Astrocyte of the cerebellum (primary cell): ENCODE measurements at regions not wholly inside any gene's neighbourhood (a gene's known extent, or its start where the extent isn't known, plus 50 kb on each side); places are given as distances from the start of the nearest gene placed in this dataset.
A peak's percentile ranks its signal among the peaks of the same experiment; 100 is the strongest.

Experiments
- DNase-seq: peaks from one replicate; pipeline ENCODE4 v3.0.0-alpha.2; 2011; ENCODE audit warnings: low read depth
- H3K4me3 ChIP-seq: 2 replicates; pipeline ENCODE4 v1.5.1; 2011; ENCODE audit warnings: mild to moderate bottlenecking, low read depth, low read length, moderate library complexity
- in situ Hi-C: cut with HindIII; loops from 2 replicates; pipeline ENCODE4 v1.10.0; 2017; ENCODE audit warnings: low sequenced_read_pairs
- TF ChIP-seq, protein P1 (sequence below): IDR thresholded peaks from 2 replicates; pipeline ENCODE4 v1.5.1; 2012; ENCODE audit warnings: low read length, low read depth, moderate library complexity, mild to moderate bottlenecking; ENCODE audit errors: missing control alignments

DNA sequence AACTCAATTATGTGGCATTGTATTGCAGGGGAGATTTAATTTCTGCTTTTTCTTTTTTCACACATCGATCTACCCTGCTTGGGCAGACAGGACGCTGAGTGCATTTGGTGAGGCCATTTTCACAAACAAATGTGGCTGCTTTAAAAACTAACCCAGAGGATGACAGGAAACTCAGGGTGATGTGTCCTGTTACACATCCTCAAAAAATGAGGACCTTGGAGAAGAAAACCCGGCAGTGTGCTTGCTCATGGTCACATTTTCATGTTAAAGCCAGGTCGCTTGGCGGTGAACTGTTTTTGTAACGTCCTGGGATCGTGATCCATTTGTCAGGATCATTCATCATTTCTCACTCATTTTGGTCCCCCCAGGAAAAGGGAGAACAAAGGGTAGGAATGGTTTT is 478.3 kb upstream of the ADAMTS16 start:
- TF ChIP-seq, protein P1, sequence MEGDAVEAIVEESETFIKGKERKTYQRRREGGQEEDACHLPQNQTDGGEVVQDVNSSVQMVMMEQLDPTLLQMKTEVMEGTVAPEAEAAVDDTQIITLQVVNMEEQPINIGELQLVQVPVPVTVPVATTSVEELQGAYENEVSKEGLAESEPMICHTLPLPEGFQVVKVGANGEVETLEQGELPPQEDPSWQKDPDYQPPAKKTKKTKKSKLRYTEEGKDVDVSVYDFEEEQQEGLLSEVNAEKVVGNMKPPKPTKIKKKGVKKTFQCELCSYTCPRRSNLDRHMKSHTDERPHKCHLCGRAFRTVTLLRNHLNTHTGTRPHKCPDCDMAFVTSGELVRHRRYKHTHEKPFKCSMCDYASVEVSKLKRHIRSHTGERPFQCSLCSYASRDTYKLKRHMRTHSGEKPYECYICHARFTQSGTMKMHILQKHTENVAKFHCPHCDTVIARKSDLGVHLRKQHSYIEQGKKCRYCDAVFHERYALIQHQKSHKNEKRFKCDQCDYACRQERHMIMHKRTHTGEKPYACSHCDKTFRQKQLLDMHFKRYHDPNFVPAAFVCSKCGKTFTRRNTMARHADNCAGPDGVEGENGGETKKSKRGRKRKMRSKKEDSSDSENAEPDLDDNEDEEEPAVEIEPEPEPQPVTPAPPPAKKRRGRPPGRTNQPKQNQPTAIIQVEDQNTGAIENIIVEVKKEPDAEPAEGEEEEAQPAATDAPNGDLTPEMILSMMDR, result no peak
- in situ Hi-C loops, result no loop called here
- no peak overlapping the region for H3K4me3 ChIP-seq
- DNase-seq, result no peak

DNA sequence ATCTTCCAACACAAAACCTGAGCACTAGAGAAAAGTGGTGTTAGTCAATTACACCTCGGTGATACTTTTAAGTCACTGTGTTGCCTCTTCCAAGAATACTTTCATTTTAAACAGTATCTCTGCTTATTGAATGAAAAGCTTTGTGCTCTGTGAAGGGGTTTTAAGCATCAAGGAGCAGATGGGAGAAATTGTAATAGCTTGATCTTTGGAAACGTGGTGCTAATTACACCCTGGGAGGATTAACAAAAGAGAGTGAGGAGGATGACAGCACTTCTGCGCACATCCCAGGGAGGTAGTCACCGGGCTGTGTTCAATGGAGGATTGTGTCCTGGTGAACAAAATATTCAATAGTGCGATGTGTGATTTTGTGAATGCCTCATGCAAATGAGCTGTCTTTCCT is 477.4 kb upstream of the ADAMTS16 start:
- TF ChIP-seq, protein P1, result no peak
- H3K4me3 ChIP-seq, result no peak overlapping the region
- no peak for DNase-seq
- in situ Hi-C loops, result no loop called here

DNA sequence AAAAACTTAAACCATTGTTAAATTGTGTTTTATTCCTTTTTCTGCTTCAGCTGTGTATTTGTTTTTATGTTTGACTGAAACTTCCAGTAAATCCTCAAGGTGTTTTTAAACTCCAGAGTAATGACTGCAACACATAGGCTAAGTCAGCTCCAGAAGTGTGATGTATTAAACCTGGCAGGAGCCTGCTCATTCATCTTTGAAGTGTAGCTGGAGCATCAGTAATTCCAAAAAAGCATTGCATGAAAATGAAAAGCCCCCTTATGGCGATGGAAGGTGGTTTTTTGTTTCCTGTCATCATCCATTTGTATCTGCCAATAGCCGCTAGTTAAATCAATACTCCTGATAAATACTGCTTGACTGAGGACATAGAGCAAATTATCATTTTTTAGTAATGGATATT is 474.2 kb upstream of the ADAMTS16 start:
- TF ChIP-seq, protein P1, result no peak
- DNase-seq, result no peak
- H3K4me3 ChIP-seq, result no peak overlapping the region
- in situ Hi-C loops, result no loop called here

DNA sequence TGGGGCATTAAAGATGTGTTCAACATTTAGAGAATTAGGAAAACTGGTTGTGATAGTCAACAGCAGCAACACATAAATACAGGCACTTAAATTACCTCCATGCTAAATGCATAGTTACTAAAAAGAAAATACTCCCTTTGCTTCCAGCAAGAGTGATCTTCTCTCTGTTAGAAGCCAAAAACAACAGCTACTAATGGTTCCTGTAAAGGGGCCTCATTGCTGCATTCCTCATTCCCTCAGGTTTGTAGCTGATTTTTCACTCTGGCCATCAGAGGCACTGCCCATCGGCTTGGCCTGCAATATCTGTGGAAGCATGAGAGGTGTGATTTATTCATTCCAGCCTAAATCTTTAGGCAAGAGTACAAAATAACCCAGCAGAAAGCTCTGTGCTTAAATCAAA is 466.0 kb upstream of the ADAMTS16 start:
- in situ Hi-C loops, result no loop called here
- no peak overlapping the region for H3K4me3 ChIP-seq
- TF ChIP-seq, protein P1, result no peak
- DNase-seq, result peak; percentile 28

DNA sequence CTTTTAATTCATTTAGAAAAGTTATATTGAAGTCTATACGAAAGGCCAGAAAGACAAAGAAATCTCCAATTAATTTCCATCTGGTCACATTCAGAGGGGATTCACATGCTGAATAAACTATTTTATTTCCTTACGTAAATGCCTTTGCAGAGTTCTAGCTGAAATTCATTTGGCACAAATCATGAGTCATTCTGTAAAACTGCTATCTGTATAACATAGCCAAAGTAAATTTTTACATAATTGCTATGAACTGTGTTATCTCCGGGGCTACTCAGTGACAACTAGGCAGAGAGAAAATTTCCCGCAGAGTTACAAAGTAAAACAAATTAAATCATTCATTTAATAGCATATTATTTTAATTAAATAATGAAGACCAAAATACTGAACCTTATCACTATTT is 463.2 kb upstream of the ADAMTS16 start:
- TF ChIP-seq, protein P1, result no peak
- peak; percentile 29 for DNase-seq
- H3K4me3 ChIP-seq, result no peak overlapping the region
- in situ Hi-C loops, result no loop called here

DNA sequence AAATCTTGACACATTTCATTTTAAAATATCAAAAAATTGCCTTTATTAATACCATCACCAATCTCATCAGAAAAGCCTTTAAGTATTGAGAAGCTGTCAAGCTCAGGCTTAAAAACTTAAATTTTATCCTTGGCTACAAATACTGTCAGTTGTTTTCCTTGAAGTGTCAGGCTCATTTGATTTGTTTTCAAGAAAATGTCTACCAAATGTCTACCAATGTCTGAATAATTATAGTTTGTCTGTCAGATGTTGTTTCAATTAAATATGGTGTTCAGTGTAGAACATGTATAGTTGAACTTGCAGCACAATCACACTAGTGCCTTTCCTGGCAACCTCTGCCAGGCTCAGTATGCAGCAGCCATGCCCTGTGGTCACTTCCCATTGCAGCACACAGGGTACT is 455.2 kb upstream of the ADAMTS16 start:
- TF ChIP-seq, protein P1, result no peak
- DNase-seq, result no peak
- in situ Hi-C loops, result no loop called here
- H3K4me3 ChIP-seq, result no peak overlapping the region

DNA sequence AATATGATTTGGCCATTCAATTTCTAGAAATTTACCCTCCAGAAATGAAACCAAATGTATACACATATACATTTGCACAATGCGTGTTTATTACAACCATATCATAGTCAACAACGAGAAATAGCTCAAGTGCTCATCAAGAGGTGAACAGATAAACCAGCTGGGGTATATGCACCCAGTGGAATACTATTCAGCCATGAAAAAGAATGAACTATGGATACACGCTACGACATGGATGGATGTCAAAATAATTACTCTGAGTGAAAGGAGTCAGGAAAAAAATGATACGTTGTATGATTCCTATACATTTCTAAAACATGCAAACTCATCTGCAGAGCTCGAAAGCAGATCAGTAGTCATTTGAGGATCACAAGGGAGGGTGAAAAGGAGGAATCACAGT is 441.5 kb upstream of the ADAMTS16 start:
- DNase-seq, result no peak
- in situ Hi-C loops, result no loop called here
- TF ChIP-seq, protein P1, result no peak
- H3K4me3 ChIP-seq, result no peak overlapping the region
